Suprapubic skin (tissue), 3 donors: ENCODE measurements at regions not wholly inside any gene's neighbourhood (a gene's known extent, or its start where the extent isn't known, plus 50 kb on each side); places are given as distances from the start of the nearest gene placed in this dataset.

Experiments
- CTCF ChIP-seq, 2 donors: fragments of 200-600 bp in 1 of 2; fragments of 450-650 bp in 1 of 2; sonication (generic) in 1 of 2; IDR thresholded peaks; one replicate each; pipeline ENCODE4 v1.5.1; 2016 to 2019; ENCODE audit warnings: antibody characterized with exemption in 2 of 2, mild to moderate bottlenecking in 1 of 2, moderate library complexity in 1 of 2
- POLR2A ChIP-seq, 2 donors: fragments of 450-650 bp; IDR thresholded peaks; one replicate each; pipeline ENCODE4 v1.6.1; 2017; ENCODE audit warnings: antibody characterized with exemption in 2 of 2, mild to moderate bottlenecking in 2 of 2, moderate library complexity in 2 of 2

- TF ChIP-seq CTCF (IDR thresholded peaks at IDR 0.05): no peak
- TF ChIP-seq POLR2A (IDR thresholded peaks at IDR 0.05): no peak
These were observed 207.3 kb downstream of the SQOR start for GRCh38 chr15:45842151-45842550.
